HEK293T (cell line): ENCODE measurements at regions not wholly inside any gene's neighbourhood (a gene's known extent, or its start where the extent isn't known, plus 50 kb on each side); places are given as distances from the start of the nearest gene placed in this dataset.

Experiments
- ELF4 ChIP-seq: fragments of 450-650 bp; IDR thresholded peaks from 2 replicates; pipeline ENCODE4 v1.6.1; 2017; ENCODE audit warnings: antibody characterized with exemption
- HDGF ChIP-seq: fragments of 450-650 bp; IDR thresholded peaks from 2 replicates; pipeline ENCODE4 v1.6.1; 2017; ENCODE audit warnings: antibody characterized with exemption, borderline replicate concordance
- SUZ12 ChIP-seq: fragments of 450-650 bp; IDR thresholded peaks from 2 replicates; pipeline ENCODE4 v1.6.1; 2016; ENCODE audit warnings: mild to moderate bottlenecking

- no peak for TF ChIP-seq ELF4
- no peak for TF ChIP-seq HDGF
- no peak for TF ChIP-seq SUZ12
These were observed 1033.6 kb downstream of the SLITRK5 start for GRCh38 chr13:88704600-88705275.
